HFF-Myc (cell line): ENCODE measurements at regions not wholly inside any gene's neighbourhood (a gene's known extent, or its start where the extent isn't known, plus 50 kb on each side); places are given as distances from the start of the nearest gene placed in this dataset.

Experiments
- DNase-seq: peaks from one replicate; pipeline ENCODE4 v3.0.0-alpha.2; 2011; ENCODE audit warnings: low read depth; ENCODE audit errors: extremely low read depth
- H3K4me3 ChIP-seq: replicated peaks from 2 replicates; pipeline ENCODE4 v1.5.1; 2011; ENCODE audit warnings: low read depth, mild to moderate bottlenecking, control low read depth, low read length
- TF ChIP-seq, protein P1 (sequence below): IDR thresholded peaks from 2 replicates; pipeline ENCODE4 v1.5.1; 2012; ENCODE audit warnings: mild to moderate bottlenecking, low read depth, low read length, control low read depth; ENCODE audit errors: missing control alignments

DNA sequence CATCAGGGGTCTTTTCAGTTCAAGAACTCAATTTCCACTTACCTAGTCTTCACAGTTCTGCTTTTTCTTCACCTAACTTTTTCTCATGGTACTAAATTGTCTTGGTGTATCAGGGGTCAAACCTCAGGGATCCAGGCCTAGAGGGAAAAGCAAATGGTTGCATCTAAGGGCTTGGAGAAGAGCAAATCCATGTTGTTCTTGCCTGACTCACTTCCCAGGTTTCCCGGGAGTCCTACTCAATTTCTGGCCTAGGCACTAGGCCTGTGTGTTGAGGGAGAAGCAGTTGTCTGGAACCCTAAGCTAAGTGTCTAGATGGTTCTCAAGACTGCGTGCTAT, 191.9 kb upstream of the STK26 start:
- TF ChIP-seq, protein P1, sequence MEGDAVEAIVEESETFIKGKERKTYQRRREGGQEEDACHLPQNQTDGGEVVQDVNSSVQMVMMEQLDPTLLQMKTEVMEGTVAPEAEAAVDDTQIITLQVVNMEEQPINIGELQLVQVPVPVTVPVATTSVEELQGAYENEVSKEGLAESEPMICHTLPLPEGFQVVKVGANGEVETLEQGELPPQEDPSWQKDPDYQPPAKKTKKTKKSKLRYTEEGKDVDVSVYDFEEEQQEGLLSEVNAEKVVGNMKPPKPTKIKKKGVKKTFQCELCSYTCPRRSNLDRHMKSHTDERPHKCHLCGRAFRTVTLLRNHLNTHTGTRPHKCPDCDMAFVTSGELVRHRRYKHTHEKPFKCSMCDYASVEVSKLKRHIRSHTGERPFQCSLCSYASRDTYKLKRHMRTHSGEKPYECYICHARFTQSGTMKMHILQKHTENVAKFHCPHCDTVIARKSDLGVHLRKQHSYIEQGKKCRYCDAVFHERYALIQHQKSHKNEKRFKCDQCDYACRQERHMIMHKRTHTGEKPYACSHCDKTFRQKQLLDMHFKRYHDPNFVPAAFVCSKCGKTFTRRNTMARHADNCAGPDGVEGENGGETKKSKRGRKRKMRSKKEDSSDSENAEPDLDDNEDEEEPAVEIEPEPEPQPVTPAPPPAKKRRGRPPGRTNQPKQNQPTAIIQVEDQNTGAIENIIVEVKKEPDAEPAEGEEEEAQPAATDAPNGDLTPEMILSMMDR = no peak
- no peak for DNase-seq
- no peak overlapping the region for H3K4me3 ChIP-seq

DNA sequence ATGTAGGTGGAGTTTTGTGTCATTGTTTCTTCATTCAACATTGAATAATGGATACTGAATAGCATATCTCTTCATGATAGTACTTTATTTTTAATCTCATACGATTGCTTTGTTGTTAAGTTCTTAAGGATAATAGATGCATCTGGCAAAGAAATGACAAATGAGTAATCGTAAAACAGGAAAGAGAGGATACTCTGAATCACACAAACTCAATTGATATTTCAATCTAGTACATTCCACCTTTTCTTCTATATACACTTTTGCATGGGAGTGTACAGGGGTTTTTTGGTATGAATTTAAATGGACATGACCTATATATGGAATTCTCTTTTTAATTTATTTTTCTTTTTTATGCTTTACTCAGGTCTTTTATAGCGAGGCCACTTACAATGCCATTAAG, 186.9 kb upstream of the STK26 start:
- no peak overlapping the region for H3K4me3 ChIP-seq
- DNase-seq = no peak
- TF ChIP-seq, protein P1 = no peak

DNA sequence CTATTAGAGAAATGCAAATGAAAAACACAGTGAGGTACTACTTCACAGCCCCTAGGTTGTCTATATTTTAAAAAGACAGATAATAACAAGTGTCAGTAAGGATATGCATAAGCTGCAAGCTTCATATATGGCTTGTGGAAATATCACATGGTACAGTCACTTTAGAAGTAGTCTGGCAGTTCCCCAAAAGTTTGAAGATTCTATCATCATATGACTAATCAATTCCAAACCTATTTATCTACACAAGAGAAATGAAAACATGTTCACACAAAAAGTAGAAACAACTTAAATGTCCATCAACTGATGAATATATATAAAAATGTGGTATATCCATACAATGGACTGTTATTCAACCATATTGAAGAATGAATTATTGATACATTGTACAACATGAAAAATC, 185.8 kb upstream of the STK26 start:
- TF ChIP-seq, protein P1 = no peak
- no peak overlapping the region for H3K4me3 ChIP-seq
- no peak for DNase-seq

DNA sequence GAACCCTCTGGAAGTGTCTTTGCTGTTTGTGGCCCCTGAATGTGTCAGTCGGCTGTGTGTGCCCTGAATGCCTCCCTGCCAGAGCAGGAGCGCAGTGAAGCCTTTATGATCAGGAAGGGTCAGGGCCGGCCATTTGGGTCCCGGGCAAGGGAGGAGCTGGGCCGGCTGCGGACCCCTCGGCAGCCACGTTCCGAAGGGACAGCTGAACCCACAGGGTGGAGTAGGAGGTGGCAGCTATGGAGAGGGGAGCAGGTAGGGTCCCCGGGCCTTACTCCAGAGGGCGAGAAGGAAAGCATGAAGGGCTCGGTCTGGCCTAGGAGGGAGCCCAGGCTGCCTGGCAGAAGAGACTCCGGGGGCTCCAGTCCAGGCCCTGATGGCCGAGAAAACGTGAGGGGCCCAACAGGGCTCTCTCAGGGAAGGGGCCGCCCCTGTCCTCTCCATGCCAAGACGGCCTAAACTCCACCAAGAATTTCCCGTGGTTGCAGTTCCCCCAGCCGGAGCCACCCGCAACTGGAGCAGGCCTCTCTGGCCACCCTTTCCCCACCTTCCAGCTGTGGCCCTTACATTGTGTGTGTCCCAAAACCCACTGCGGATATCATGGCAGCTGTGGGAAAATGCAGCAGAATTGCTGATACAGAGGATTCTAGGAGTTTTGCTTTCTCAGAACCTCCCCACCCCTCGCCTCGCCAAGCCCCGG, 182.2 kb upstream of the STK26 start:
- DNase-seq = no peak
- TF ChIP-seq, protein P1 = no peak
- H3K4me3 ChIP-seq = no peak overlapping the region

DNA sequence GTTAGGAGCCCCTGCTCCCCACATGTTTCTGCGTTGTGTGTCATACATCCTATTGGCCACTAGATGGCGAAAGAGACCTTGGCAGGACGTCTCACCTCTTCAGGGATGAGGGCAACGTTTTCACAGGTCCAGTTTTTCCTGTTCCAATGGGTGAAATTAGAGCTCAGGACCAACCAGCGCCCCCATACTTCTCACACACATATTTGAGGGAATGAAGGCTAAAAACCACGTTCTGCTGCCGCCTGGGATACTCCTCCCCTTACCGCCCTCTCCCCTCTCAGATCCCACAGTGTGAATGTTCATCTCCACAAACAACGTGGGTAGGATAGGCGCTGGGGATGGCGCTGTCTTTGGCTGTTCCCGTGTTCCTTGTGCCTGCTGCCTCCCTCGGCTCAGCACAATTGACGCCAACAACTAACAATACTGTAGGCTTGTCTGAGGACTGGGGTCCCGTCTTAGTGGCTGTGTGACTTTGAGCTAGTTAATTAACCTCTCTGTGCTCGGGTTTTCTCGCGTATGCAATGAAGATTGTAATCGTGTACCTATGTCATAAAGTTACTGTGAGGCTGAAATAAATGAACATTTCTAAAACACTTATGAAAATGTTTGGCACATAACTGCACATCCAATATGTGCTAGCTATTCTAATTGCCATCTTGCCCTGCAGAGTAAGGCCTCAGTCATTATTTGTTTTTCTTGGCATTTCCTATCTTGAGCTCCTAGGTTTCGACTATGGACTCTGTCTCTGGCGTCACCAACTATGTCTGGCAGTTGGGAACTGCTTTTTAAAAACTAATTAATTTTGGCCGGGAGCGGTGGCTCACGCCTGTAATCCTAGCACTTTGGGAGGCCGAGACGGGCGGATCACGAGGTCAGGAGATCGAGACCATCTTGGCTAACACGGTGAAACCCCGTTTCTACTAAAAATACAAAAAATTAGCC, 181.3 kb upstream of the STK26 start:
- TF ChIP-seq, protein P1 = peak; percentile 71
- DNase-seq = no peak
- H3K4me3 ChIP-seq = no peak overlapping the region

DNA sequence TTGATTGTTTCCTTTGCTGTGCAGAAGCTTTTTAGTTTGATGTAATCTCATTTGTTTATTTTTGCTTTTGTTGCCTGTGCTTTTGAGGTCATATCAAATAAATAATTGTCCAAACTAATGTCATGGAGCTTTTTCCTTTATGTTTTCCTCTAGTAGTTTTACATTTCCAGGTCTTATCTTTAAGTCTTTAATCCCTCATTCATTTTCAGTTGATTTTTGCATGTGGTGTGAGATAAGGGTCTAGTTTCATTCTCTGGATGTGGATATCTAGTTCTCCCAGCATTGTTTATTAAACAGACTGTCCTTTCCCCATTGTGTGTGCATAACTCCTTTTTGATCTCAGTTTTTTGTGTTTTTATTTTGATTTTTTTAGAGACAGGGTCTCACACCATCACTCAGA, 179.1 kb upstream of the STK26 start:
- TF ChIP-seq, protein P1 = no peak
- H3K4me3 ChIP-seq = no peak overlapping the region
- no peak for DNase-seq
